ENCODE measurements at regions not wholly inside any gene's neighbourhood (a gene's known extent, or its start where the extent isn't known, plus 50 kb on each side); places are given as distances from the start of the nearest gene placed in this dataset.
"Not testable (repeated sequence)": the region's sequence is repeated elsewhere in the genome, so short reads cannot be mapped to it uniquely, and the experiment has no call there.

GRCh38 chr1:195909061-195909460 lies 699.2 kb downstream of the KCNT2 start:
- DNase-seq: no peak

GRCh38 chr1:195908121-195908520 lies 700.1 kb downstream of the KCNT2 start:
- DNase-seq: no peak

DNA sequence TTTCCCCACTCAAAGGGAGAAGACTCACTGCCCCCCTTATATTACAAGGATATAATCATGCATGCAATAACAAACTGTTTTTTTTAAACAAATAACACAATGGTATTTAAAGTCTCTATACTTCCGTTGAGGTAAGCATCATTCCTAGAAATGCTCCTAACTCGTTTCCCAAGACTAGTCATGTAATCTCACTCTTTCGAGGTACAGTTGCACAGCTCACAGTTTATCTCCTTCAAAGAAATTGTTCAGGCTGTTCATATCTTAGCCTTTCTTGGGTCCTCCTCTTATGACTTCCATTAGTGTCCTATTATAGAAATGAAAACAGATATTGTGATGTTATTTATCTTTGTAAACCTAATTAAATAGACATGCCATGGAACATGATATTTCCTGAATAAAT lies 705.0 kb downstream of the KCNT2 start:
- no peak for DNase-seq

GRCh38 chr1:195902779-195903178 lies 705.5 kb downstream of the KCNT2 start:
- DNase-seq: no peak

DNA sequence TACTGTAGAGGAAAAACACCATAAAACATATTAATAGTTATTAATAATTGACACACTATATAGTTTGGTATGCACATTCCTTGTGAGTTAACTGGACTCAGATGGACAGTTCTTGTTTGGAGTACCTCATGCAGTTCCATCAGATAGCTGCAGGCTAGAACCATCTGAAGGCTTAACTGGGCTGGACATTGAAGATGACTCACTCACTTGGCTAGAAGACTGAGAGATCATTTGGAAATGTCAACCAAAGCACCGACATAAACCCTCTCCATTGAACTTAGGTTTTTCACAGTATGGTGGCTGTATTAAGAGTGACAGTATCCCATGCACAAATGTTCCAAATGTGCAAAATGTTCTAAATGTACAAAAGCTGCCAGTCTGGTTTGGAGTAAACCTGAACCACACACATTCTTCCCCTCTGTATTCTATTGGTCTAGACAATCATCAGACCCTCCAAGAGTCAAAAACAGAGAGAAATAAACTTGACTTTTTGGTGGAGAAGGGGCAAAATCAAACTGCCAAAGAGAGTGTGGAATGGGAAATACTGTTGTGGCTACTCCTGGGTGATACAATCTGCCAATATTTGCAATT lies 708.4 kb downstream of the KCNT2 start:
- DNase-seq: no peak

DNA sequence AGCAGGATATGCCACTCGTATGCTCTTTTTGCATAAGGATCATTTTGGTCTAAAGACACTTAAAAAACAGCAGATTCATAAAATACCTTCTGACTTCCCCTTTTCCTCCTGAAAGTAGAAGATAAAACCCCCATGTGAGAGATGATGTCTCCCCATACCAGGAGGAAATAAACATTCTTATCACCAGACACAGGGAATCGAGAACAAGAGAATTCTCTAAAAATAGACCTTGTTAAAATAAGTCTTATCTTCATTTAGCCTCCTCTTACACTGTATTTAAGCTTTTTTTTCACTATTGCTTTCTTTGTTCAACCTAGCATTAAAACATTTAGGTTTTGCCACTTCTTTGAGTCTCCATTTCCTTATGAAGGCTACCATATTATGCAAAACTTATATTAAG lies 709.3 kb downstream of the KCNT2 start:
- DNase-seq: no peak

DNA sequence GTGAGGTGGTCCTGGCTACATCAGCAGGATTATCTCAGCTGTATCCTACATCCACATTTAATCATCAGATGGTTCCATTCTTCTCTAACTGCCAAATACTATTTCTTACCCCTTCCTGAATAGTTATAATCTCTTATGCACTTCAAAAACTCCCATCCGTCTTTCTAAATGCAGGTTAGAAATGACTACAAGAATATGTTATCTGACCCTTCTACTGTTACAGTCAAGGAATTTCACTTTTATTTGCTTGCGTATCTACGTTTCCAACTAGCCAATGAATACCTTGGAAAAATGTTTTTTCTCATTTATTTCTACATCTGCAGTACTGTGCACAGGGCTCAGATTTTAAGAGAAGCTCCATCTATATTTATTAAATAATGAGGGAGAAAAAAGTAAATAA lies 709.9 kb downstream of the KCNT2 start:
- no peak for DNase-seq

DNA sequence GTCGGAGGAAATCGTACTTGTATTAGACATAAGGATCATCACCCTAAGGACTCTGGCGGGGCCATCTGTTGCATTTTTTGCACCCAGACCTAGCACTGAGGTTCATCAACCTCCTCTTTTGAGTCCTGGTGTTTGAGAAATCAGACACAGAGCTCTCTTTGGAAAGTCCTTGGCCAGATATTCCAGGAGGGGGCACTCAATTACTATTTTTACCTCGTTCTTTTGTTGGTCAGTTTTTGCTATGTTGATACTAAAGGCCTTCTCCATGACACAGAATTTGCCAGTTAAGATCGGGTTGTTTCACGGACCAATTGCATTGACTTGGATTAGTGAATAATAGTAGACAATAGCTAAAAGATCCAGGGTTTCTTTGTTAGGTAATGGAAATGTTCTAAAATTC lies 711.2 kb downstream of the KCNT2 start:
- no peak for DNase-seq

DNA sequence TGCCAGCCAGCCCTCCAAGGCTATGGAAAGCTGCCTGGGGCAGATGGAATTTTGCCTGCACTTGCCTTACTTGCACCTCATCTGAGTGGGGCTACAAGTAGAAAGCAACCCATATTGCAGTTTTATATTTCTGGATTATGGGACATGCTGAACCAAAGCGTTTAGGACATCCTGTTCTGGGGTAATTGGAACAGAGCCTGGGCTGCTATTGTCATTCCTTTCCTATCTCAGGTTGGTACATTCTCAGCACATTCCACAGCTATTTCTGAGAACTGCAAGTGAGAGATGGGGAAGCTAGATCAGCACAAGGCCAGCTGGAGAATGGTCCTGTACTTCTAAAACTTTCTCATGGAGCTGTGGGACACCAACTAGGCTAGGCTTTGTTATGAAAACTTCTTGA lies 713.8 kb downstream of the KCNT2 start:
- no peak for DNase-seq

GRCh38 chr1:195886000-195886399 lies 722.2 kb downstream of the KCNT2 start:
- DNase-seq: no peak

GRCh38 chr1:195878478-195878877 lies 729.8 kb downstream of the KCNT2 start:
- no peak for DNase-seq

- DNase-seq: no peak
Observed at GRCh38 chr1:195876792-195877191, 731.4 kb downstream of the KCNT2 start.

- DNase-seq: no peak
Observed at GRCh38 chr1:195872376-195872775, 735.9 kb downstream of the KCNT2 start.

DNA sequence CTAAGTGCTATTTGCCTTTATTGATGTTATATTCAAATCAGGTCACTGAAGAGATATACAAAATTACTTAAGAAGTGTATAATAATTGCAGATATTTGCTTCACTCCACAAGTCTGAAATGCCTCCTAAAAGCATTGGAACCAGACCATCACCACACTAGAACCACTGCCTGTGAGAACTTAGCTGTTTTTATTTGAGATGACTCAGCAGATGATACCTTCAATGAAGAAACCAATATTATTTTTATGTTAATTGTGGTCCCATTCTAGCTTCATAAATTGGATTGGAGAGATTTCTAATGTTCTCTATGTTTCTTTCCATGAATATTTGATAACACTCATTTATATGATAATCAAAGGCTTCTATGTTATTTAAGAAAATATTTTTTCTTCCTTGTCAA lies 740.6 kb downstream of the KCNT2 start:
- no peak for DNase-seq

GRCh38 chr1:195866781-195867222 lies 741.4 kb downstream of the KCNT2 start:
- DNase-seq: no peak

GRCh38 chr1:195866091-195866780 lies 742.0 kb downstream of the KCNT2 start:
- no peak for DNase-seq

DNA sequence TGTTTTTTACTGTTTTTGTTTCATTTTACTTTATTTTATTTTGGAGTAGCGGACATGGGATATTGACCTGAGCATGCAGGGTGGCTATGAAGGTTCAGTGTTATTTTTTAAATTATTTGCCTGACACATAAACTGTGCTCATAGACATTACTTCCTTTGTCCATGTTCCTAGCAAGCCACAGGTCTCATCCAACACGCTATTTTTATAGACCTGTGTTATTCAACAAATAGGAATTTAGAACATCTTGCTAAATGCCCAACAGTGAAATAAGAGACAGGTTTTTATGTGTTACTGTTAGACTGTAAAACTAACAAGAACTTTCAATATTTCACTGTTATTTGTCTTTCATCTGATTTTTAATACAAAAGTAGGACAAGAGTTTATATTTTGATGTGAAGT lies 756.4 kb downstream of the KCNT2 start:
- DNase-seq: no peak

DNA sequence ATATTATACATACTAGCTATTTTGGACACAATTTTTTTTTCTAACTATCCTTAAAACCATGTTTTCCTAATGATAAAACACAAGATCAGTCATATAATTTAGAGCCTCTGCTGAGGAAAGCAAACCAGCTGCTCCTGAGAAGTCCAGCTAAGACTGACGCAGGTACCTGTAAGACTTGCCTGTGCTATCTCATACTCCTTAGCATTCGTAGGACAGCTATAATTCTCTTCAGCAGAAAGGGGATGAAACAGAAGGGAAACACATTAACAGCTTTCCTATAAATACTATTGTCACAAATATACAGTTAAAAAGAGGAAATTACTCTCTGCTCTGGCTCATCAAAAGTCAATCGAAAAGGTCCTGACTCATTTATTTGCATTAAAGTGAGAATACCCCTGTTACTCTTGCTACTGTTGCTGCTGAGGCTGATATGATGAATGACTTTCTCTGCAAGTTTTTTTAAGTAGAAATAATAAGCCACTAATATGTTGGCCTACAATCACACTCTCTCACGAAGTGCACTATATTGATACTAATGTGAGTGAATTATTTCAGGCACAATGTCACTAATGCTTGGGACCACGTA lies 757.1 kb downstream of the KCNT2 start:
- no peak for DNase-seq

DNA sequence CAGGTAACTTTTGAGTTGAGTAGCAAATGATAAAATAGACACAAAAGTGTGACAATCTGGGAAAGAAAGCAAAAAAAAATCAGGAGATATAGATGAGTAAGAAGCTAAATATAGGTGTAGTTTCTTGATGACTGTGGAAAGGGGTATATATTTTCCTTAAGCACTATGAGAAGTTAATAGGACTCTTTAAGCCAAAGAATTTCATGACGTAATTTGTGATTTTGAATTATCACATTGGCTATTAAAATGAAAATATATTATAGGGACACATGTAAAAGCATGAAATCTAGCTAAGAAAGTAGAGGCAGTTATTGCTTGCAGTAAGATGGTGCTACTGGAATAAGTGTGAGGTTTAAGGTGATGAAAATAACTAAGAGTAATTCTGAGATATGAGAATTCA lies 759.1 kb downstream of the KCNT2 start:
- DNase-seq: no peak

DNA sequence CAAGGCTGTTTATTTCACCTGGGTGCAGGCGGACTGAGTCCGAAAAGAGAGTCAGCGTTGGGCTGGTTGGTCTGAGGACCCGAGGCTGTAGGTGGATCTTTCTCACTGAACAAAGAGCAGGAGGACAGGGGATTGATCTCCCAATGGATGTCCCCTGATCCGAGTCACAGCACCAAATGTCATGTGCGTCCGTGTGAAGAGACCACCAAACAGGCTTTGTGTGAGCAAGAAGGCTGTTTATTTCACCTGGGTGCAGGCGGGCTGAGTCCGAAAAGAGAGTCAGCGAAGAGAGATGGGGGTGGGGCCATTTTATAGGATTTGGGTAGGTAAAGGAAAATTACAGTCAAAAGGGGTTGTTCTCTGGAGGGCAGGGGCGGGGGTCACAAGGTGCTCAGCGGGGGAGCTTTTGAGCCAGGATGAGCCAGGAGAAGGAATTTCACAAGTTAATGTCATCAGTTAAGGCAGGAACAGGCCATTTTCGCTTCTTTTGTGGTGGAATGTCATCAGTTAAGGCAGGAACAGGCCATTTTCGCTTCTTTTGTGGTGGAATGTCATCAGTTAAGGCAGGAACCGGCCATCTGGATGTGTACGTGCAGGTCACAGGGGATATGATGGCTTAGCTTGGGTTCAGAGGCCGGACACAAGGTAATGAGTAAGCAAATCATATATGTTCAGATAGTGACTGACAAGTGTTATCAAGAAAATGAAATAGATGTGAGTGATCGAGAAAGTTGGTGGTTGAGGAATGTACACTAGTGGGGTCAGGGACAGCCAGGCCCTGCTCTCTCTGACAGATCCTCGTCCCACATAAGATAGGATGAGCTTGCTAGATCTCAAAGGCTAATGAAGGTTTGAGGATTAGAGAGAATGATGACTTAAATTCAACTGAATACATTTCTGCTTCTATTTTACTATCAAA lies 760.0 kb downstream of the KCNT2 start:
- DNase-seq: not testable (repeated sequence)

DNA sequence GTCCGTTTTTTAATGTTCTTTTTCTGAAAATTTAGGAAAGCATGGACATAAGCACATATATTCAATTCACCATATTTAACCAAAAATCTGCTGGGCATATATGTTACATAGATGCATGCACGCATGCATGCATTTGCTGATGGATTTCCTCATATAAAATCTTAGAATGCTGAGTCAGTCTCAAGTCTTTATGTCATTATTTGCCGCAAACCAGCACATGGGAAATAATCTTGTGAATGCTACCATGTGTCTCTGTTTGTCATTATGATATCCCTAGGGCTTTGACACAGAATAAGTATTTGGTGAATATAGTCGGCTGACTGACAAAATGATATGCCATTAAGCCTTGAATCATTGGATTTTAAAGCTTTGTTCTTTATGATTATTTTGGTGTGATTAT lies 776.5 kb downstream of the KCNT2 start:
- DNase-seq: no peak

DNA sequence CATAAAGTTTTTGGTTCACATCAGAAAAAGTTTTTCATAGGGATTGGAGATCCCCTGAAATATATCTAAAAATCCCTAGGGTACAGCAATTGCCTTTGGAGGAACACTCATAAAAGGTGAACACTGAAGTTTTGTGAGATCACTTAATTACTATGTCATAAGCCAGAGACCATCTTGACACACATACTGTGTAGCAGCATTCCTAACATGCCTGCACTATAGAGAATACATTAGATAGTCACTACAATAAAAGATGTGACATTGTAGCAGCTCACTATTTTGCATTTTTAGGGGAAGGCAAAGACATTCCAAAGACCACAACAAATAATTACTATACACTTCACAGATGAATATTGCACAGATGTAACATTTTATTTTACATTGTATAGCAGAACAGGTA lies 779.9 kb downstream of the KCNT2 start:
- no peak for DNase-seq

DNA sequence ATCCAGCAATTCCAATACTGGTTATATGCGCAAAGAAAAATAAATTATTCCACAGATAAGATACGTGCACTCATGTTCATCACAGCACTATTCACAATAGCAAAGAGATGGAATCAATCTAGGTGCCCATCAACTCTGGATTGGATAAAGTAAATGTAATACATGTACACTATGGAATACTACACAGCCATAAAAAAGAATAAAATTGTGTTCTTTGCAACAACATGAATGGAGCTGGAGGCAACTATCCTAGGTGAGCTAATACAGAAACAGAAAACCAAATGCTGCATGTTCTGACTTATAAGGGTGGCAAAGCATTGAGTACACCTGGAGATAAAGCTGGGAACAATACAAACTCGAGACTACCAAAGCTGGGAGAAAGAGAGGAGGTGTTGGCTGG lies 787.3 kb downstream of the KCNT2 start:
- DNase-seq: no peak

GRCh38 chr1:195806060-195806459 lies 802.2 kb downstream of the KCNT2 start:
- DNase-seq: no peak
